ENCODE measurements at regions not wholly inside any gene's neighbourhood (a gene's known extent, or its start where the extent isn't known, plus 50 kb on each side); places are given as distances from the start of the nearest gene placed in this dataset.

- Histone ChIP-seq H3K4me3 (no peak overlapping the region), H2AFZ (no peak overlapping the region), H3K27me3 (no peaks in the 10 kb centered on the region), H3K36me3 (replicated peaks; ENCODE audit: insufficient read depth, low read depth) (no peaks in the 10 kb centered on the region), H3K4me2 (no peak overlapping the region), H3K27ac (no peak overlapping the region), H3K9me3 (ENCODE audit: low read depth) (no peaks in the 10 kb centered on the region), H3K4me1 (ENCODE audit: insufficient read depth) (no peaks in the 10 kb centered on the region), H4K20me1 (ENCODE audit: insufficient read depth, poor library complexity, severe bottlenecking) (no peaks in the 10 kb centered on the region), H3K9me2 (replicated peaks; ENCODE audit: insufficient read depth) (no peaks in the 10 kb centered on the region), H3K79me2 (no peaks in the 10 kb centered on the region)
- TF ChIP-seq EZH2phosphoT487 (IDR thresholded peaks at IDR 0.05; ENCODE audit: low read depth, severe bottlenecking, unreplicated experiment) (no peak), EZH2 (IDR thresholded peaks at IDR 0.05; ENCODE audit: borderline replicate concordance) (no peak)
- TF ChIP-seq, protein P1, sequence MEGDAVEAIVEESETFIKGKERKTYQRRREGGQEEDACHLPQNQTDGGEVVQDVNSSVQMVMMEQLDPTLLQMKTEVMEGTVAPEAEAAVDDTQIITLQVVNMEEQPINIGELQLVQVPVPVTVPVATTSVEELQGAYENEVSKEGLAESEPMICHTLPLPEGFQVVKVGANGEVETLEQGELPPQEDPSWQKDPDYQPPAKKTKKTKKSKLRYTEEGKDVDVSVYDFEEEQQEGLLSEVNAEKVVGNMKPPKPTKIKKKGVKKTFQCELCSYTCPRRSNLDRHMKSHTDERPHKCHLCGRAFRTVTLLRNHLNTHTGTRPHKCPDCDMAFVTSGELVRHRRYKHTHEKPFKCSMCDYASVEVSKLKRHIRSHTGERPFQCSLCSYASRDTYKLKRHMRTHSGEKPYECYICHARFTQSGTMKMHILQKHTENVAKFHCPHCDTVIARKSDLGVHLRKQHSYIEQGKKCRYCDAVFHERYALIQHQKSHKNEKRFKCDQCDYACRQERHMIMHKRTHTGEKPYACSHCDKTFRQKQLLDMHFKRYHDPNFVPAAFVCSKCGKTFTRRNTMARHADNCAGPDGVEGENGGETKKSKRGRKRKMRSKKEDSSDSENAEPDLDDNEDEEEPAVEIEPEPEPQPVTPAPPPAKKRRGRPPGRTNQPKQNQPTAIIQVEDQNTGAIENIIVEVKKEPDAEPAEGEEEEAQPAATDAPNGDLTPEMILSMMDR (IDR thresholded peaks at IDR 0.05; ENCODE audit: poor library complexity): no peak
- no peak for DNase-seq (ENCODE audit: low spot score)
- WGBS (ENCODE audit: low lambda C conversion rate, missing lambda C conversion rate): 98% methylated on average over 2 of the region's 2 CpGs
Observed at GRCh38 chr11:81687057-81687456, 1046.6 kb downstream of the FAM181B start.

DNA sequence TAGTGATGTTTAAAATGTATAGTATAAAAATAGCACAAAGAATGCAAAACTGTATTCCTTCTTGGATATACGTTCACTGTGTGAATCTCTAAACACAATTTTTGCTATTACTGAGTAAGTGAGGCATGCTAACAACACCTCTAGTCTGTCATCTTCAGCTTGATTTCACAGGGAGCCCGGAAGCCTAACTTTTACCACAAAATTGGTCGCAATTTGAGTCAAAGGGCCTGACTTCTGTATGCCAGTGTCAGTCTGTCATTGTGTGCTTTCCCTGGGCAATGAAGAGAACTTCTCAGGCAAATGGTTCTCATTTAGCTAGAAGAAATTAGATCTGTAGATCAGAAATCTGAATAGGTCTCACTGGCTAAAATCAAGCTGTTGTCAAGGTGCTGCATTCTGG lies 1059.5 kb downstream of the FAM181B start:
- DNase-seq (ENCODE audit: low spot score): no peak
- no peaks in the 10 kb centered on the region for H3K4me1 ChIP-seq (ENCODE audit: insufficient read depth)
- H3K27ac ChIP-seq: no peak overlapping the region
- H3K9me3 ChIP-seq (ENCODE audit: low read depth): no peaks in the 10 kb centered on the region
- H3K4me2 ChIP-seq: no peak overlapping the region
- no peaks in the 10 kb centered on the region for H3K79me2 ChIP-seq
- no peak for TF ChIP-seq EZH2phosphoT487 (IDR thresholded peaks at IDR 0.05; ENCODE audit: low read depth, severe bottlenecking, unreplicated experiment)
- no peak for TF ChIP-seq EZH2 (IDR thresholded peaks at IDR 0.05; ENCODE audit: borderline replicate concordance)
- TF ChIP-seq, protein P1 (IDR thresholded peaks at IDR 0.05; ENCODE audit: poor library complexity): no peak
- H3K27me3 ChIP-seq: no peaks in the 10 kb centered on the region
- WGBS (ENCODE audit: low lambda C conversion rate, missing lambda C conversion rate): 89% methylated on average over 3 of the region's 3 CpGs
- no peaks in the 10 kb centered on the region for H3K9me2 ChIP-seq (replicated peaks; ENCODE audit: insufficient read depth)
- no peaks in the 10 kb centered on the region for H3K36me3 ChIP-seq (replicated peaks; ENCODE audit: insufficient read depth, low read depth)
- H2AFZ ChIP-seq: no peak overlapping the region
- no peaks in the 10 kb centered on the region for H4K20me1 ChIP-seq (ENCODE audit: insufficient read depth, poor library complexity, severe bottlenecking)
- H3K4me3 ChIP-seq: no peak overlapping the region

- DNase-seq (ENCODE audit: low spot score): no peak
- TF ChIP-seq, protein P1 (IDR thresholded peaks at IDR 0.05; ENCODE audit: poor library complexity): no peak
- no peak for TF ChIP-seq EZH2phosphoT487 (IDR thresholded peaks at IDR 0.05; ENCODE audit: low read depth, severe bottlenecking, unreplicated experiment)
- no peak overlapping the region for H3K4me2 ChIP-seq
- no peak overlapping the region for H2AFZ ChIP-seq
- no peaks in the 10 kb centered on the region for H3K27me3 ChIP-seq
- no peaks in the 10 kb centered on the region for H3K9me2 ChIP-seq (replicated peaks; ENCODE audit: insufficient read depth)
- no peak overlapping the region for H3K27ac ChIP-seq
- no peaks in the 10 kb centered on the region for H4K20me1 ChIP-seq (ENCODE audit: insufficient read depth, poor library complexity, severe bottlenecking)
- H3K36me3 ChIP-seq (replicated peaks; ENCODE audit: insufficient read depth, low read depth): no peaks in the 10 kb centered on the region
- no peaks in the 10 kb centered on the region for H3K9me3 ChIP-seq (ENCODE audit: low read depth)
- no peaks in the 10 kb centered on the region for H3K4me1 ChIP-seq (ENCODE audit: insufficient read depth)
- no peak overlapping the region for H3K4me3 ChIP-seq
- H3K79me2 ChIP-seq: no peaks in the 10 kb centered on the region
Observed at GRCh38 chr11:81673001-81673400, 1060.7 kb downstream of the FAM181B start.

GRCh38 chr11:81669935-81670543 lies 1063.6 kb downstream of the FAM181B start:
- TF ChIP-seq EZH2 (IDR thresholded peaks at IDR 0.05; ENCODE audit: borderline replicate concordance): no peak
- no peak for TF ChIP-seq EZH2phosphoT487 (IDR thresholded peaks at IDR 0.05; ENCODE audit: low read depth, severe bottlenecking, unreplicated experiment)
- TF ChIP-seq, protein P1 (IDR thresholded peaks at IDR 0.05; ENCODE audit: poor library complexity): no peak
- WGBS (ENCODE audit: low lambda C conversion rate, missing lambda C conversion rate): 90% methylated on average over 1 of the region's 1 CpG
- Histone ChIP-seq H3K36me3 (replicated peaks; ENCODE audit: insufficient read depth, low read depth) (no peaks in the 10 kb centered on the region), H3K79me2 (no peaks in the 10 kb centered on the region), H3K4me3 (no peak overlapping the region), H3K4me1 (ENCODE audit: insufficient read depth) (no peaks in the 10 kb centered on the region), H3K4me2 (no peak overlapping the region), H4K20me1 (ENCODE audit: insufficient read depth, poor library complexity, severe bottlenecking) (no peaks in the 10 kb centered on the region), H3K9me2 (replicated peaks; ENCODE audit: insufficient read depth) (no peaks in the 10 kb centered on the region), H3K27ac (no peak overlapping the region), H3K27me3 (no peaks in the 10 kb centered on the region), H3K9me3 (ENCODE audit: low read depth) (no peaks in the 10 kb centered on the region), H2AFZ (no peak overlapping the region)
- DNase-seq (ENCODE audit: low spot score): no peak
